Neural cell (in vitro differentiated cells): ENCODE measurements at regions not wholly inside any gene's neighbourhood (a gene's known extent, or its start where the extent isn't known, plus 50 kb on each side); places are given as distances from the start of the nearest gene placed in this dataset.

ENCODE experiments used
- H2AFZ ChIP-seq: fragments of 200-600, 300-800 bp; sonication (generic), shearing (Covaris generic); 2 replicates; pipeline ENCODE4 v1.6.0; 2014; ENCODE audit warnings: low read depth, mild to moderate bottlenecking, antibody characterized with exemption, low read length, moderate library complexity
- H3F3A ChIP-seq: fragments of 200-600 bp; shearing (Covaris generic); 2 replicates; pipeline ENCODE4 v1.6.1; 2016; ENCODE audit warnings: mild to moderate bottlenecking, moderate library complexity, mixed read lengths, antibody characterized with exemption, low read length; ENCODE audit not compliant: insufficient read depth, poor library complexity, severe bottlenecking
- H3K27ac ChIP-seq: fragments of 200-600, 300-800 bp; sonication (generic), shearing (Covaris generic); 2 replicates; pipeline ENCODE4 v1.5.1; 2014; ENCODE audit warnings: mild to moderate bottlenecking, low read length, moderate library complexity
- H3K27me3 ChIP-seq: fragments of 300-800, 200-600 bp; sonication (generic), shearing (Covaris generic); 2 replicates; pipeline ENCODE4 v1.6.0; 2014; ENCODE audit warnings: mild to moderate bottlenecking, low read depth, low read length, moderate library complexity; ENCODE audit not compliant: insufficient read depth
- H3K36me3 ChIP-seq: fragments of 300-800, 200-600 bp; sonication (generic), shearing (Covaris generic); 2 replicates; pipeline ENCODE4 v1.5.1; 2014; ENCODE audit warnings: mild to moderate bottlenecking, antibody characterized with exemption, low read length, moderate library complexity; ENCODE audit not compliant: insufficient read depth
- H3K4me2 ChIP-seq: fragments of 300-800, 200-600 bp; sonication (generic), shearing (Covaris generic); 2 replicates; pipeline ENCODE4 v1.6.0; 2014; ENCODE audit warnings: mild to moderate bottlenecking, low read length
- H3K4me3 ChIP-seq: fragments of 300-800, 200-600 bp; sonication (generic), shearing (Covaris generic); 2 replicates; pipeline ENCODE4 v1.5.1; 2014; ENCODE audit warnings: mild to moderate bottlenecking, low read length, moderate library complexity
- H3K79me2 ChIP-seq: fragments of 200-600 bp; shearing (Covaris generic); replicated peaks from 2 replicates; pipeline ENCODE4 v1.6.0; 2014; ENCODE audit warnings: mild to moderate bottlenecking, low read length, moderate library complexity; ENCODE audit not compliant: insufficient read depth
- H3K9ac ChIP-seq: fragments of 300-800, 200-600 bp; sonication (generic), shearing (Covaris generic); 2 replicates; pipeline ENCODE4 v1.6.1; 2016; ENCODE audit warnings: mild to moderate bottlenecking, low read length, mixed read lengths
- H3K9me2 ChIP-seq: fragments of 200-600 bp; shearing (Covaris generic); 2 replicates; pipeline ENCODE4 v1.6.1; 2016; ENCODE audit warnings: mild to moderate bottlenecking, low read length, mixed read lengths; ENCODE audit not compliant: insufficient read depth
- H3K9me3 ChIP-seq: fragments of 200-600, 300-800 bp; sonication (generic), shearing (Covaris generic); 2 replicates; pipeline ENCODE4 v1.6.1; 2016; ENCODE audit warnings: mild to moderate bottlenecking, mixed run types, low read length, moderate library complexity, mixed read lengths
- H4K20me1 ChIP-seq: fragments of 200-600 bp; shearing (Covaris generic); 2 replicates; pipeline ENCODE4 v1.6.1; 2016; ENCODE audit warnings: mild to moderate bottlenecking, mixed run types; ENCODE audit not compliant: insufficient read depth
- EP300 ChIP-seq: fragments of 450-650 bp; conservative IDR thresholded peaks from 2 replicates; pipeline ENCODE4 v1.6.1; 2014; ENCODE audit warnings: antibody characterized with exemption, mild to moderate bottlenecking, moderate library complexity; ENCODE audit not compliant: poor library complexity, severe bottlenecking
- EZH2 ChIP-seq: fragments of 200-600, 300-800 bp; shearing (Covaris generic), sonication (generic); IDR thresholded peaks from 2 replicates; pipeline ENCODE4 v1.6.1; 2014; ENCODE audit warnings: antibody characterized with exemption, low read length, borderline replicate concordance, mild to moderate bottlenecking; ENCODE audit not compliant: insufficient read depth, poor library complexity, severe bottlenecking
- MXI1 ChIP-seq: fragments of 450-650 bp; conservative IDR thresholded peaks from 2 replicates; pipeline ENCODE4 v1.6.1; 2014; ENCODE audit warnings: antibody characterized with exemption, mild to moderate bottlenecking; ENCODE audit not compliant: poor library complexity, severe bottlenecking
- POLR2AphosphoS5 ChIP-seq: IDR thresholded peaks from 2 replicates; pipeline ENCODE4 v1.6.1; 2012
- RAD21 ChIP-seq: fragments of 450-650 bp; conservative IDR thresholded peaks from 2 replicates; pipeline ENCODE4 v1.6.1; 2014; ENCODE audit warnings: antibody characterized with exemption, mild to moderate bottlenecking, moderate library complexity
- SMC3 ChIP-seq: fragments of 450-650 bp; conservative IDR thresholded peaks from 2 replicates; pipeline ENCODE4 v1.6.1; 2014; ENCODE audit warnings: antibody characterized with exemption, mild to moderate bottlenecking, moderate library complexity; ENCODE audit not compliant: poor library complexity
- TAF1 ChIP-seq: IDR thresholded peaks from 2 replicates; pipeline ENCODE4 v1.6.1; 2012; ENCODE audit warnings: low read depth
- TF ChIP-seq, protein P1 (sequence below): fragments of 450-650 bp; IDR thresholded peaks from 2 replicates; pipeline ENCODE4 v1.5.1; 2014; ENCODE audit warnings: antibody characterized with exemption, mild to moderate bottlenecking, moderate library complexity; ENCODE audit not compliant: poor library complexity, severe bottlenecking
- TF ChIP-seq, protein P2 (sequence below): IDR thresholded peaks from 2 replicates; pipeline ENCODE4 v1.6.1; 2012; ENCODE audit warnings: borderline replicate concordance

GRCh38 chr16:80347900-80348299, 192.9 kb upstream of the DYNLRB2 start:
- H3K79me2 ChIP-seq: no peaks in the 10 kb centered on the region
- TF ChIP-seq, protein P1, sequence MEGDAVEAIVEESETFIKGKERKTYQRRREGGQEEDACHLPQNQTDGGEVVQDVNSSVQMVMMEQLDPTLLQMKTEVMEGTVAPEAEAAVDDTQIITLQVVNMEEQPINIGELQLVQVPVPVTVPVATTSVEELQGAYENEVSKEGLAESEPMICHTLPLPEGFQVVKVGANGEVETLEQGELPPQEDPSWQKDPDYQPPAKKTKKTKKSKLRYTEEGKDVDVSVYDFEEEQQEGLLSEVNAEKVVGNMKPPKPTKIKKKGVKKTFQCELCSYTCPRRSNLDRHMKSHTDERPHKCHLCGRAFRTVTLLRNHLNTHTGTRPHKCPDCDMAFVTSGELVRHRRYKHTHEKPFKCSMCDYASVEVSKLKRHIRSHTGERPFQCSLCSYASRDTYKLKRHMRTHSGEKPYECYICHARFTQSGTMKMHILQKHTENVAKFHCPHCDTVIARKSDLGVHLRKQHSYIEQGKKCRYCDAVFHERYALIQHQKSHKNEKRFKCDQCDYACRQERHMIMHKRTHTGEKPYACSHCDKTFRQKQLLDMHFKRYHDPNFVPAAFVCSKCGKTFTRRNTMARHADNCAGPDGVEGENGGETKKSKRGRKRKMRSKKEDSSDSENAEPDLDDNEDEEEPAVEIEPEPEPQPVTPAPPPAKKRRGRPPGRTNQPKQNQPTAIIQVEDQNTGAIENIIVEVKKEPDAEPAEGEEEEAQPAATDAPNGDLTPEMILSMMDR: no peak
- TF ChIP-seq POLR2AphosphoS5 (no peak), RAD21 (no peak), EP300 (no peak), SMC3 (no peak), EZH2 (no peak), MXI1 (no peak)
- TF ChIP-seq, protein P2, sequence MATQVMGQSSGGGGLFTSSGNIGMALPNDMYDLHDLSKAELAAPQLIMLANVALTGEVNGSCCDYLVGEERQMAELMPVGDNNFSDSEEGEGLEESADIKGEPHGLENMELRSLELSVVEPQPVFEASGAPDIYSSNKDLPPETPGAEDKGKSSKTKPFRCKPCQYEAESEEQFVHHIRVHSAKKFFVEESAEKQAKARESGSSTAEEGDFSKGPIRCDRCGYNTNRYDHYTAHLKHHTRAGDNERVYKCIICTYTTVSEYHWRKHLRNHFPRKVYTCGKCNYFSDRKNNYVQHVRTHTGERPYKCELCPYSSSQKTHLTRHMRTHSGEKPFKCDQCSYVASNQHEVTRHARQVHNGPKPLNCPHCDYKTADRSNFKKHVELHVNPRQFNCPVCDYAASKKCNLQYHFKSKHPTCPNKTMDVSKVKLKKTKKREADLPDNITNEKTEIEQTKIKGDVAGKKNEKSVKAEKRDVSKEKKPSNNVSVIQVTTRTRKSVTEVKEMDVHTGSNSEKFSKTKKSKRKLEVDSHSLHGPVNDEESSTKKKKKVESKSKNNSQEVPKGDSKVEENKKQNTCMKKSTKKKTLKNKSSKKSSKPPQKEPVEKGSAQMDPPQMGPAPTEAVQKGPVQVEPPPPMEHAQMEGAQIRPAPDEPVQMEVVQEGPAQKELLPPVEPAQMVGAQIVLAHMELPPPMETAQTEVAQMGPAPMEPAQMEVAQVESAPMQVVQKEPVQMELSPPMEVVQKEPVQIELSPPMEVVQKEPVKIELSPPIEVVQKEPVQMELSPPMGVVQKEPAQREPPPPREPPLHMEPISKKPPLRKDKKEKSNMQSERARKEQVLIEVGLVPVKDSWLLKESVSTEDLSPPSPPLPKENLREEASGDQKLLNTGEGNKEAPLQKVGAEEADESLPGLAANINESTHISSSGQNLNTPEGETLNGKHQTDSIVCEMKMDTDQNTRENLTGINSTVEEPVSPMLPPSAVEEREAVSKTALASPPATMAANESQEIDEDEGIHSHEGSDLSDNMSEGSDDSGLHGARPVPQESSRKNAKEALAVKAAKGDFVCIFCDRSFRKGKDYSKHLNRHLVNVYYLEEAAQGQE: no peak
- no peaks in the 10 kb centered on the region for H4K20me1 ChIP-seq
- no peaks in the 10 kb centered on the region for H3K27me3 ChIP-seq
- H2AFZ ChIP-seq: no peak overlapping the region
- no peaks in the 10 kb centered on the region for H3F3A ChIP-seq
- H3K4me2 ChIP-seq: no peak overlapping the region
- H3K4me3 ChIP-seq: no peak overlapping the region
- no peaks in the 10 kb centered on the region for H3K9me3 ChIP-seq
- H3K36me3 ChIP-seq: no peaks in the 10 kb centered on the region
- no peaks in the 10 kb centered on the region for H3K9me2 ChIP-seq
- H3K9ac ChIP-seq: no peak overlapping the region
- H3K27ac ChIP-seq: no peak overlapping the region

DNA sequence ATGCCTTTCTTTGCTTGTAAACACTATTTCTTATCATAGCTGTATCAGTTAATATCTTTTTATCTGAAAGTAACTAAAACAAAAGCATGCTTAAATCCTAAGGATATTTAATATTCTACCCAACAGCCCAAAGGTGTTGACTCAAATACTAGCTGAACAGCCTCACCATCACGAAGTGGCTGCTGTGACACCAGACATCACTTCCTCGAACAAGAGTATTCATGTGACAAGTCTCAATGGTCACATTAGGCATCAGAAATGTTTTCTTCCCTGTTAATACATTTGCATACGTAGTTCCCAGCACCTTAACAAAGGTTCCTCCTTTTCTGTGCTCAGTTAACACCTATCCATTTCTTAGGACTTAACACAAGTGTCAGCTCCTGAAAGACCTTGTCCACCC, 193.8 kb upstream of the DYNLRB2 start:
- Histone ChIP-seq H3K9me3 (no peaks in the 10 kb centered on the region), H3K4me3 (no peak overlapping the region), H3F3A (no peaks in the 10 kb centered on the region), H3K27me3 (no peaks in the 10 kb centered on the region), H3K79me2 (no peaks in the 10 kb centered on the region), H3K36me3 (no peaks in the 10 kb centered on the region), H3K4me2 (no peak overlapping the region), H2AFZ (no peak overlapping the region), H3K9me2 (no peaks in the 10 kb centered on the region), H4K20me1 (no peaks in the 10 kb centered on the region), H3K27ac (no peak overlapping the region), H3K9ac (no peak overlapping the region)
- TF ChIP-seq MXI1 (no peak), RAD21 (no peak), POLR2AphosphoS5 (no peak)

DNA sequence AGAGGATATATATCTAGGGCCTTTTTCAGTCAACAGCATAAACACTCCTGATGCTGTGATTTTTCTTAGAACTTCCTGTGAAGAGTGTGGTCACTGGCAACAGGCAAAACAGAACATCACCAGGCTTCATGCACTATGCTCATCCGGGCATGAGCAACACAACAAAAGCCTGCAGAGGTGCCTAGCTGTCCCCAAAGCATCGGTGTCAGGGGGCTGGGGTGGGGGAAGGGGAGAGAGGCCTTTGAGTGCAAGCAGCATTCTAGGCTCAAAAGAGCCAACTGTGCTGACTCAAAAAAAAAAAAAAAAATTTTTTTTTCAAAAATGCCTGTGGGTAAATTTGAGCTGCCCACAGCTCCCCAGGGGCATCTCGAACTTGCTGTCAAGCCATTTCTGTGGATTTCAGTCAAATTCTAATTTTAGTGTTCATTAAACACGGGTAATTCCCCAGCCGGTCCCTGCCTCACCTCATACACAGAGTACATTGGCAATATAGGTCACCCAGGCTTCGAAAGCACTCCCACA, 194.6 kb upstream of the DYNLRB2 start:
- H3K9me3 ChIP-seq: no peaks in the 10 kb centered on the region
- TF ChIP-seq MXI1 (no peak), TAF1 (no peak)

More for the DNA sequence above, 194.6 kb upstream of the DYNLRB2 start:
- Histone ChIP-seq H4K20me1 (no peaks in the 10 kb centered on the region), H3K27me3 (no peaks in the 10 kb centered on the region), H2AFZ (no peak overlapping the region), H3K36me3 (no peaks in the 10 kb centered on the region), H3K79me2 (no peaks in the 10 kb centered on the region), H3K9me2 (no peaks in the 10 kb centered on the region), H3K4me2 (no peak overlapping the region), H3K9ac (no peak overlapping the region), H3K4me3 (no peak overlapping the region), H3F3A (no peaks in the 10 kb centered on the region), H3K27ac (no peak overlapping the region)
